Effector memory CD4-positive, alpha-beta T cell (primary cell): ENCODE measurements at regions not wholly inside any gene's neighbourhood (a gene's known extent, or its start where the extent isn't known, plus 50 kb on each side); places are given as distances from the start of the nearest gene placed in this dataset.

Experiments used
- DNase-seq, 3 donors: peaks; one replicate each; pipeline ENCODE4 v3.0.0-alpha.2; 2020
- H3K27ac ChIP-seq: 2 replicates; pipeline ENCODE4 v1.7.0; 2013; ENCODE audit warnings: mild to moderate bottlenecking, low read length, moderate library complexity; ENCODE audit not compliant: insufficient read depth, poor library complexity, severe bottlenecking
- H3K27me3 ChIP-seq: replicated peaks from 2 replicates; pipeline ENCODE4 v1.7.0; 2013; ENCODE audit warnings: mild to moderate bottlenecking, low read length; ENCODE audit not compliant: insufficient read depth, control insufficient read depth, poor library complexity, severe bottlenecking
- H3K36me3 ChIP-seq: 2 replicates; pipeline ENCODE4 v1.7.0; 2013; ENCODE audit warnings: mild to moderate bottlenecking, low read length, moderate library complexity; ENCODE audit not compliant: control insufficient read depth, insufficient read depth
- H3K4me1 ChIP-seq: 2 replicates; pipeline ENCODE4 v1.7.0; 2013; ENCODE audit warnings: low read length, mild to moderate bottlenecking; ENCODE audit not compliant: control insufficient read depth, insufficient read depth, poor library complexity, severe bottlenecking
- H3K4me3 ChIP-seq: 2 replicates; pipeline ENCODE4 v1.7.0; 2013; ENCODE audit warnings: low read length, low read depth, mild to moderate bottlenecking; ENCODE audit not compliant: insufficient read depth, poor library complexity, severe bottlenecking
- H3K9me3 ChIP-seq: 2 replicates; pipeline ENCODE4 v1.7.0; 2013; ENCODE audit warnings: mild to moderate bottlenecking, low read length, moderate library complexity; ENCODE audit not compliant: control insufficient read depth

DNA sequence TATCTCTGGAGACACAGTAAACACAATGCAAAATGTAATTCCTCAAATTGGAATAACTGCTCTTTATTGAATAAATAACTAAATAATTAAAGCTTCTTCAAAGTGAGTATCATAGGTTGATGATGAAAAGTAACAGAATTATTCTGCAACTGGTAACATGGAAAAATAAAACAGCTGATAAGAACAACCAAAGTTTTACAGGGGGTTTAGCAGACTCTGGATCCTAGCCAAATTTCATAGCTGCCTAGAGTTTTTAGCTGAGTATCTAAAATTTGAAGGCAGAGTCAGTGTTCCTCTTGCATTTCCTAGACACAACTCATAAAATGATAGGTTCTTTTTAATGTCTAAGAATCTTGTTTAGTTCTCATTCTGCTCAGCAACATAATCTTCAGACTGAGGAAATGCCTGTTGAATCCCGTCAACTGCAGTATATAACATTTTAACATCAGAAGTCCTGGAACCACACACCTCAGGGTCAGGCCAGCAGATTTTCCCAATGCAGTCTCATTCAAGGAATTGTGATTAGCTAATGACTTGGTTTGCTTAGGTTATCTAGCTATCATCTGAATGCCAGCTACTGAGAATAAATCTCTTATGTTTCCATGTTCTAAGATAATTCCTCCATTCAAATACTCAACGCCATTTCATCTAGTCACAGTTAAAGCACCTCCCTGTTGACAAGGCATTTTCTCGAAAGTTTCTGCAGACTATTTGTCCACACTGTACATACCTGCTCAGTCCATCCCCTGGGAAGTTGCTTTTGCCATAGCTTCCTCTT, 411.6 kb downstream of the BCAT1 start:
- no peak overlapping the region for H3K27ac ChIP-seq
- no peaks in the 10 kb centered on the region for H3K27me3 ChIP-seq
- no peaks in the 10 kb centered on the region for H3K9me3 ChIP-seq
- H3K36me3 ChIP-seq = no peaks in the 10 kb centered on the region
- no peak for DNase-seq
- H3K4me3 ChIP-seq = no peak overlapping the region
- no peaks in the 10 kb centered on the region for H3K4me1 ChIP-seq

GRCh38 chr12:24535334-24536069, 413.4 kb downstream of the BCAT1 start:
- Histone ChIP-seq H3K27ac (no peak overlapping the region), H3K36me3 (no peaks in the 10 kb centered on the region), H3K4me1 (no peaks in the 10 kb centered on the region), H3K27me3 (no peaks in the 10 kb centered on the region), H3K4me3 (no peak overlapping the region), H3K9me3 (no peaks in the 10 kb centered on the region)
- DNase-seq = no peak

- DNase-seq = no peak
- no peaks in the 10 kb centered on the region for H3K27me3 ChIP-seq
- H3K27ac ChIP-seq = no peak overlapping the region
- no peaks in the 10 kb centered on the region for H3K4me1 ChIP-seq
- no peak overlapping the region for H3K4me3 ChIP-seq
- H3K36me3 ChIP-seq = no peaks in the 10 kb centered on the region
- H3K9me3 ChIP-seq = no peaks in the 10 kb centered on the region
These were observed 414.3 kb downstream of the BCAT1 start for GRCh38 chr12:24534622-24535021.

- Histone ChIP-seq H3K4me1 (no peaks in the 10 kb centered on the region), H3K27me3 (no peaks in the 10 kb centered on the region), H3K9me3 (no peaks in the 10 kb centered on the region), H3K27ac (no peak overlapping the region), H3K36me3 (no peaks in the 10 kb centered on the region), H3K4me3 (no peak overlapping the region)
- no peak for DNase-seq
These were observed 415.1 kb downstream of the BCAT1 start for GRCh38 chr12:24533716-24534352.

- H3K36me3 ChIP-seq = no peaks in the 10 kb centered on the region
- no peaks in the 10 kb centered on the region for H3K4me1 ChIP-seq
- H3K4me3 ChIP-seq = no peak overlapping the region
- DNase-seq = no peak
- H3K27me3 ChIP-seq = no peaks in the 10 kb centered on the region
- H3K9me3 ChIP-seq = no peaks in the 10 kb centered on the region
- H3K27ac ChIP-seq = no peak overlapping the region
These were observed 418.2 kb downstream of the BCAT1 start for GRCh38 chr12:24530689-24531088.

- Histone ChIP-seq H3K4me1 (no peaks in the 10 kb centered on the region), H3K36me3 (no peaks in the 10 kb centered on the region), H3K27me3 (no peaks in the 10 kb centered on the region), H3K4me3 (no peak overlapping the region), H3K9me3 (no peaks in the 10 kb centered on the region), H3K27ac (no peak overlapping the region)
- DNase-seq = no peak
These were observed 421.8 kb downstream of the BCAT1 start for GRCh38 chr12:24527102-24527501.

GRCh38 chr12:24522736-24523135, 426.2 kb downstream of the BCAT1 start:
- H3K4me3 ChIP-seq = no peak overlapping the region
- H3K9me3 ChIP-seq = no peaks in the 10 kb centered on the region
- no peak for DNase-seq
- no peaks in the 10 kb centered on the region for H3K27me3 ChIP-seq
- no peak overlapping the region for H3K27ac ChIP-seq
- H3K36me3 ChIP-seq = no peaks in the 10 kb centered on the region
- no peaks in the 10 kb centered on the region for H3K4me1 ChIP-seq

DNA sequence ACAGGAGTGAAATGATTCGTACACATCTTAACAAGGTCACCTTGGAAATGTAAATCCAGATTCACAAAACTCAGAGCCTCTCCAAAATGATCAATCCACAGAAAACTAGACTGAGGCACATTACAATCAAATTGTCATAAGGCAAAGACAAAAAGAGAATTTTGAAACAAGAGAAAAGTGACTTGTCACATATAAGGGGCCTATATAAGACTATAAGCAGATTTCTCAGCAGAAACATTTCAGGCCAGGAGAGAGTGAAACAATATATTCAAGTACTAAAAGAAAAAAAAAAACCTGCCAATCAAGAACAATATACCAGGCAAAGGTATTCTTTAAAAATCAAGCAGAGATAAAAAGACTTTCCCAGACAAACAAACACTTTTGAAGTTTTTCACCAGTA, 429.1 kb downstream of the BCAT1 start:
- H3K27me3 ChIP-seq = no peaks in the 10 kb centered on the region
- DNase-seq = no peak
- no peak overlapping the region for H3K27ac ChIP-seq
- no peaks in the 10 kb centered on the region for H3K36me3 ChIP-seq
- no peaks in the 10 kb centered on the region for H3K4me1 ChIP-seq
- H3K4me3 ChIP-seq = no peak overlapping the region
- H3K9me3 ChIP-seq = no peaks in the 10 kb centered on the region

GRCh38 chr12:24517000-24517399, 431.9 kb downstream of the BCAT1 start:
- no peaks in the 10 kb centered on the region for H3K9me3 ChIP-seq
- no peak for DNase-seq
- H3K4me1 ChIP-seq = no peaks in the 10 kb centered on the region
- no peak overlapping the region for H3K4me3 ChIP-seq
- H3K27ac ChIP-seq = no peak overlapping the region
- H3K36me3 ChIP-seq = no peaks in the 10 kb centered on the region
- no peaks in the 10 kb centered on the region for H3K27me3 ChIP-seq

DNA sequence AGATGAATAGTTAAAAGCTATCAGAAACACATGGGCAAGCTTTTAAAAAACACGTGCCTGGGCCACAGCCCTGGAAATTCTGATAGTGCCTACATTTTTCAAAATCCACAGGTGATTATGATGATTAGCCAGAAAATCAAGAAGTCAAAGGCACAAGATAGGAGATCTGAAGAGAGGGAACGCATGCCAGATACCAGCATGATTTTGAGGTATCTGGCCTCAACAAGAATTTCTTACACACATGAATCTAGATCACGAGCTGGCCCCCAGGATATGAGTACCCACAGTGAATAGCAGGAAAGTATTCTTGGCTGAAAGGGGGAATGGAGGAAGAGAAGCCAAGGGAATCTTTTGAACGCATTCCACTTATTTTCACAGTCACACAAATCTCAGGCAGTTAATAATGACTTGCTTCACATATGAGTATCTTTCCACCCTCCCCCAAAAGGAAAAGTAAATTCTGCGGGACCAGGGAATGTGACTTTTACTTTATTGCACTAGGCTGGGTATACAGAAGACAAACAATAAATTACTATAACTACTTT, 438.2 kb downstream of the BCAT1 start:
- no peaks in the 10 kb centered on the region for H3K27me3 ChIP-seq
- H3K4me3 ChIP-seq = no peak overlapping the region
- no peaks in the 10 kb centered on the region for H3K4me1 ChIP-seq
- no peak overlapping the region for H3K27ac ChIP-seq
- no peaks in the 10 kb centered on the region for H3K9me3 ChIP-seq
- no peaks in the 10 kb centered on the region for H3K36me3 ChIP-seq
- DNase-seq = no peak
